Hepatocyte (in vitro differentiated cells): ENCODE measurements at regions not wholly inside any gene's neighbourhood (a gene's known extent, or its start where the extent isn't known, plus 50 kb on each side); places are given as distances from the start of the nearest gene placed in this dataset.
"Not testable (repeated sequence)": the region's sequence is repeated elsewhere in the genome, so short reads cannot be mapped to it uniquely, and the experiment has no call there.

Experiments used
- DNase-seq: peaks from one replicate; pipeline ENCODE4 v3.0.0-alpha.2; 2016; ENCODE audit warnings: low spot score
- H2AFZ ChIP-seq: fragments of 200-600 bp; sonication (generic); 2 replicates; pipeline ENCODE4 v1.6.0; 2016; ENCODE audit warnings: antibody characterized with exemption, mild to moderate bottlenecking
- H3K27ac ChIP-seq: fragments of 200-600 bp; sonication (generic); 2 replicates; pipeline ENCODE4 v1.5.1; 2016; ENCODE audit warnings: mild to moderate bottlenecking
- H3K27me3 ChIP-seq: fragments of 200-600 bp; sonication (generic); 2 replicates; pipeline ENCODE4 v1.6.1; 2016
- H3K36me3 ChIP-seq: fragments of 200-600 bp; sonication (generic); replicated peaks from 2 replicates; pipeline ENCODE4 v1.5.1; 2016; ENCODE audit warnings: low read depth; ENCODE audit not compliant: insufficient read depth
- H3K4me1 ChIP-seq: fragments of 200-600 bp; sonication (generic); 2 replicates; pipeline ENCODE4 v1.5.1; 2016; ENCODE audit warnings: mild to moderate bottlenecking, moderate library complexity; ENCODE audit not compliant: insufficient read depth
- H3K4me2 ChIP-seq: fragments of 200-600 bp; sonication (generic); 2 replicates; pipeline ENCODE4 v1.6.0; 2016
- H3K4me3 ChIP-seq: fragments of 200-600 bp; sonication (generic); 2 replicates; pipeline ENCODE4 v1.5.1; 2016; ENCODE audit warnings: mild to moderate bottlenecking
- H3K79me2 ChIP-seq: fragments of 200-600 bp; sonication (generic); 2 replicates; pipeline ENCODE4 v1.6.0; 2017; ENCODE audit warnings: mild to moderate bottlenecking
- H3K9me2 ChIP-seq: fragments of 200-600 bp; sonication (generic); replicated peaks from 2 replicates; pipeline ENCODE4 v1.6.0; 2017; ENCODE audit warnings: mild to moderate bottlenecking; ENCODE audit not compliant: insufficient read depth
- H3K9me3 ChIP-seq: fragments of 200-600 bp; sonication (generic); 2 replicates; pipeline ENCODE4 v1.5.1; 2016; ENCODE audit warnings: low read depth, mild to moderate bottlenecking
- H4K20me1 ChIP-seq: fragments of 200-600 bp; sonication (generic); 2 replicates; pipeline ENCODE4 v1.6.0; 2016; ENCODE audit warnings: mild to moderate bottlenecking; ENCODE audit not compliant: insufficient read depth, poor library complexity, severe bottlenecking
- CTCF ChIP-seq: fragments of 200-600 bp; sonication (generic); IDR thresholded peaks from 2 replicates; pipeline ENCODE4 v1.5.1; 2016; ENCODE audit warnings: antibody characterized with exemption, mild to moderate bottlenecking; ENCODE audit not compliant: poor library complexity
- EZH2 ChIP-seq: fragments of 200-600 bp; sonication (generic); IDR thresholded peaks from 2 replicates; pipeline ENCODE4 v1.6.1; 2016; ENCODE audit warnings: antibody characterized with exemption, mild to moderate bottlenecking, borderline replicate concordance
- EZH2phosphoT487 ChIP-seq: fragments of 200-600 bp; sonication (generic); IDR thresholded peaks from one replicate; pipeline ENCODE4 v1.6.1; 2018; ENCODE audit warnings: antibody characterized with exemption, mild to moderate bottlenecking, low read depth, moderate library complexity; ENCODE audit not compliant: unreplicated experiment, severe bottlenecking
- WGBS: methylation state at CpG from one replicate; pipeline ENCODE4 v1.1.6; 2016; ENCODE audit warnings: low lambda C conversion rate; ENCODE audit errors: missing lambda C conversion rate; 5-methylcytosine and 5-hydroxymethylcytosine counted together

GRCh38 chr12:25315388-25315787 is 64.7 kb upstream of the KRAS start:
- no peaks in the 10 kb centered on the region for H3K27me3 ChIP-seq
- H3K9me2 ChIP-seq, result no peaks in the 10 kb centered on the region
- H4K20me1 ChIP-seq, result no peaks in the 10 kb centered on the region
- no peak for DNase-seq
- no peak for TF ChIP-seq EZH2phosphoT487
- TF ChIP-seq EZH2, result no peak
- no peak for TF ChIP-seq CTCF
- H3K27ac ChIP-seq, result no peak overlapping the region
- no peak overlapping the region for H3K4me2 ChIP-seq
- no peak overlapping the region for H2AFZ ChIP-seq
- H3K4me1 ChIP-seq, result peaks cover 7% of the 10 kb centered on the region
- no peaks in the 10 kb centered on the region for H3K9me3 ChIP-seq
- H3K79me2 ChIP-seq, result no peaks in the 10 kb centered on the region
- H3K36me3 ChIP-seq, result no peaks in the 10 kb centered on the region
- H3K4me3 ChIP-seq, result no peak overlapping the region

GRCh38 chr12:25313266-25313990 is 62.7 kb upstream of the KRAS start:
- not testable (repeated sequence) for H3K27ac ChIP-seq, H3K9me2 ChIP-seq, H3K27me3 ChIP-seq, DNase-seq, H3K4me3 ChIP-seq, H3K4me2 ChIP-seq, H2AFZ ChIP-seq, H3K79me2 ChIP-seq, H3K4me1 ChIP-seq, H3K36me3 ChIP-seq, H4K20me1 ChIP-seq, H3K9me3 ChIP-seq
- WGBS, result 86% methylated on average over 4 of the region's 4 CpGs

GRCh38 chr12:25311506-25311905 is 60.8 kb upstream of the KRAS start:
- no peak for TF ChIP-seq CTCF
- no peak for TF ChIP-seq EZH2phosphoT487
- TF ChIP-seq EZH2, result no peak
- Histone ChIP-seq H3K27ac (no peak overlapping the region), H4K20me1 (no peaks in the 10 kb centered on the region), H3K9me2 (no peaks in the 10 kb centered on the region), H3K36me3 (no peaks in the 10 kb centered on the region), H2AFZ (no peak overlapping the region), H3K4me1 (no peaks in the 10 kb centered on the region), H3K27me3 (no peaks in the 10 kb centered on the region), H3K79me2 (no peaks in the 10 kb centered on the region), H3K9me3 (no peaks in the 10 kb centered on the region), H3K4me2 (no peak overlapping the region), H3K4me3 (no peak overlapping the region)
- DNase-seq, result no peak
- WGBS, result 71% methylated on average over 3 of the region's 3 CpGs

GRCh38 chr12:25310071-25310470 is 59.3 kb upstream of the KRAS start:
- not testable (repeated sequence) for H4K20me1 ChIP-seq, H3K36me3 ChIP-seq, H3K9me2 ChIP-seq, H3K4me3 ChIP-seq, H2AFZ ChIP-seq, H3K9me3 ChIP-seq, H3K27ac ChIP-seq, H3K4me2 ChIP-seq, H3K79me2 ChIP-seq, H3K4me1 ChIP-seq, DNase-seq, H3K27me3 ChIP-seq
- WGBS, result 93% methylated on average over 2 of the region's 2 CpGs
